Progenitor cell of endocrine pancreas (in vitro differentiated cells): ENCODE measurements at regions not wholly inside any gene's neighbourhood (a gene's known extent, or its start where the extent isn't known, plus 50 kb on each side); places are given as distances from the start of the nearest gene placed in this dataset.

Source experiments
- DNase-seq: peaks from one replicate; pipeline ENCODE4 v3.0.0; 2021; ENCODE audit warnings: low spot score; ENCODE audit not compliant: unreplicated experiment
- H3K27ac Mint-ChIP-seq: 2 replicates; pipeline ENCODE4 v1.8.0; 2021; ENCODE audit warnings: mild to moderate bottlenecking, moderate library complexity, mixed read lengths
- H3K27me3 Mint-ChIP-seq: 2 replicates; pipeline ENCODE4 v1.8.0; 2021; ENCODE audit warnings: mixed read lengths
- H3K36me3 Mint-ChIP-seq: 2 replicates; pipeline ENCODE4 v1.8.0; 2022; ENCODE audit warnings: mixed read lengths; ENCODE audit not compliant: insufficient read depth
- H3K4me1 Mint-ChIP-seq: 2 replicates; pipeline ENCODE4 v1.8.0; 2021; ENCODE audit warnings: low read depth, mixed read lengths
- H3K4me3 Mint-ChIP-seq: 2 replicates; pipeline ENCODE4 v1.8.0; 2021; ENCODE audit warnings: low read depth, mild to moderate bottlenecking, moderate library complexity, mixed read lengths
- H3K9me3 Mint-ChIP-seq: 2 replicates; pipeline ENCODE4 v1.8.0; 2021; ENCODE audit warnings: low read depth, mixed read lengths
- CTCF ChIP-seq: fragments of 200-600 bp; sonication (generic); IDR thresholded peaks from one replicate; pipeline ENCODE4 v1.5.0; 2021; ENCODE audit warnings: antibody characterized with exemption, mild to moderate bottlenecking; ENCODE audit not compliant: unreplicated experiment

GRCh38 chr18:28814365-28814764 is 637.4 kb upstream of the CDH2 start:
- Mint-ChIP-seq H3K27ac (no peak overlapping the region), H3K4me3 (no peak overlapping the region), H3K4me1 (no peaks in the 10 kb centered on the region), H3K36me3 (no peaks in the 10 kb centered on the region), H3K9me3 (peaks cover 2% of the 10 kb centered on the region), H3K27me3 (no peaks in the 10 kb centered on the region)
- no peak for DNase-seq
- TF ChIP-seq CTCF = no peak

DNA sequence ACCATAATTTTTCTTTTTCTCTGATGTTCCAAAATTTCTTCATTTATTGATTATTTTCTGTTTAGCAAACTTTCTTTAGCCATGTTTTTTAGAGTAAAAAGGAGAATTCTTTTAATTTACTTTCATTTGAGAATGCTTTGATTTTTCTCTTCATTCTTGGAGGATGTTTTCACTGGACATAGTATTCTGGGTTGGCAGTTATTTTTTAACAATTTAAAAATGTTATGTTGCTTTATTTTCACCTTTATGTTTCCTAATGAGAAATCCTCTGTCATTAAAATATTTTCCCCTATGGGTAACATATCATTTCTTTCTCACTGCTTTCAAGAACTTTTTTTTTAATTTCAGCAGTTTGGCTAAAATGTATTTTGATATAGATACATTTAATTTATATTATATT is 631.4 kb upstream of the CDH2 start:
- TF ChIP-seq CTCF = no peak
- Mint-ChIP-seq H3K36me3 (no peaks in the 10 kb centered on the region), H3K27ac (no peak overlapping the region), H3K27me3 (no peaks in the 10 kb centered on the region), H3K4me1 (no peaks in the 10 kb centered on the region), H3K4me3 (no peak overlapping the region), H3K9me3 (peaks cover 11% of the 10 kb centered on the region)
- no peak for DNase-seq

DNA sequence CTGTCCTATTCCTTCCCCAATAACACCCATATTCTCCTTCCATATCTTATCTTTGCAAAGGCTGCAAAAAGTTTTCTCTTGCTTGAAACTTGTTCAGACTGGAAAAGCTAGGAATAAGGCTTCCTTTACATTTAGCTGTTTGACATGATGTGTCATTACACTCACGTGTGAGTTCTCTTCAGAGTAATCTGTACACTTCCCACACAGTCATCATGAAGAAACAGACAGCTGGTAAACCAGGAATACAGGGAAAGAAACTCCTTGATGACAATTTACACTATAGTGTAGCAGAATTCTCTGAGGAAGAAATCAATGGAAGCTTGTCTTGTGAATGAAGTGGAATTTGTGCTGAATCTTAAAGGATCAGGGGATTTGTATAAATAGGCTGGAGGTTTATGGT is 628.6 kb upstream of the CDH2 start:
- no peaks in the 10 kb centered on the region for H3K36me3 Mint-ChIP-seq
- H3K9me3 Mint-ChIP-seq = peaks cover 11% of the 10 kb centered on the region
- no peak overlapping the region for H3K27ac Mint-ChIP-seq
- H3K27me3 Mint-ChIP-seq = peaks cover 5% of the 10 kb centered on the region
- DNase-seq = no peak
- TF ChIP-seq CTCF = no peak
- H3K4me1 Mint-ChIP-seq = no peaks in the 10 kb centered on the region
- H3K4me3 Mint-ChIP-seq = no peak overlapping the region

DNA sequence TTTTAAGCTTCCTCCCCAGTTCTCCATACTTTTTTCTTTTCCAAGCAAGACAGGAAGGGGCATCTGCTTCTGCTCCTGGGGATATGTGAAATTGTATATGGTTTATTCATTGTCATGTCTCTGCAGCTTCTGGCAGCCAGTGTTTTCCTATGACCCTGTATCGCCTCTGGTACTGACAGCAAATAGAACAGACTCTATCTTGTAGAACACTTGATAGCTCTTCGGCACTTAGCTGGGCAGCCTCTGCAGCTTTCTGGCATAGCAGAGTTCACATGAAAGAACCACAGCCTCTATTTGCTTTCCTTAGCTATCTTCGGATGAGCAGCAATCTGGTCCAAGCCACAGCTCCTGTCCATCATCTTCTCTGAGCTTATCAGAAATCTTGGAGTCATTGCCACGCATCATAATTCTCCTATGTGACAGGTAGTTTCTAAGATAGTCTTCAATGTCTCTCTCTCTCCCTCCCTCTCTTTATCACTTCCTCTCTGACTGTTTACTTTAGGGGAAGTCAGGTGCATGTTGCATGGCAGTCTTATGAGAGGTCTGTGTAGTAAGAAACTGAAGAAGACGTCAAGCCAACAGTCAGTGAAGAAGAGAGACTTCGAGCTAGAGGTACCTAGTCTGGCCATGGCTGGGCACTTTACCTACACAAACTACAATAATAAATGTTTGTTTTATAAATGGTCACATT is 627.7 kb upstream of the CDH2 start:
- no peak for TF ChIP-seq CTCF
- Mint-ChIP-seq H3K4me1 (no peaks in the 10 kb centered on the region), H3K27ac (no peak overlapping the region), H3K4me3 (no peak overlapping the region), H3K36me3 (no peaks in the 10 kb centered on the region), H3K9me3 (peaks cover 11% of the 10 kb centered on the region), H3K27me3 (peaks cover 7% of the 10 kb centered on the region)
- no peak for DNase-seq

DNA sequence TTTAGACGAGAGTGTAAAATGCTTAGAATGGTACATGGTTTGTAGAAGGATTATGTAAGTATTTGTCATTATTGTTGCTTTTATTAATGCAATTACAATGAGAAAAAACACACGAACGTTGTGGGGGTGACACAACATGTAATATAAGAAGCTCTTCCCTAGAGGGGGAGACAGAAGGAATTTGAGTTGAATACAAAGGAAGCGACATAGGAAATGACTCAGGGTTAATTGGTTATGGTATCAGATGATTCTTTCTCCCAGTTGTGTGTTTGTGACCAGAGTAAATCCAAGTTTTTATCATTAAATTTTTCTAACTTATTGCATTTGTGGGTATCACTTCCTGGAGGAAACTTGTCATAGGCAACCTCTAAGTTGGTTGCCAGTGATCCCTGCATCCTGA is 625.6 kb upstream of the CDH2 start:
- H3K27me3 Mint-ChIP-seq = peaks cover 10% of the 10 kb centered on the region
- TF ChIP-seq CTCF = no peak
- no peak overlapping the region for H3K4me3 Mint-ChIP-seq
- no peaks in the 10 kb centered on the region for H3K4me1 Mint-ChIP-seq
- H3K9me3 Mint-ChIP-seq = peaks cover 3% of the 10 kb centered on the region
- no peak for DNase-seq
- no peaks in the 10 kb centered on the region for H3K36me3 Mint-ChIP-seq
- H3K27ac Mint-ChIP-seq = no peak overlapping the region
